GM21825 (cell line): ENCODE measurements at regions not wholly inside any gene's neighbourhood (a gene's known extent, or its start where the extent isn't known, plus 50 kb on each side); places are given as distances from the start of the nearest gene placed in this dataset.

Experiments used
- ATAC-seq: cut with Tn5 transposase; IDR thresholded peaks from one replicate; pipeline ENCODE4 v1.9.1; 2021; ENCODE audit warnings: mild to moderate bottlenecking, moderate library complexity; ENCODE audit not compliant: unreplicated experiment

GRCh38 chr12:90172524-90172923 lies 463.9 kb upstream of the ATP2B1 start:
- ATAC-seq, result no peak

GRCh38 chr12:90170740-90171139 lies 462.1 kb upstream of the ATP2B1 start:
- no peak for ATAC-seq

- ATAC-seq, result no peak
Observed at GRCh38 chr12:90167518-90168208, 459.0 kb upstream of the ATP2B1 start.

GRCh38 chr12:90166671-90167070 lies 458.0 kb upstream of the ATP2B1 start:
- no peak for ATAC-seq

GRCh38 chr12:90166012-90166411 lies 457.4 kb upstream of the ATP2B1 start:
- no peak for ATAC-seq

GRCh38 chr12:90163975-90164374 lies 455.3 kb upstream of the ATP2B1 start:
- no peak for ATAC-seq

GRCh38 chr12:90153827-90154226 lies 445.2 kb upstream of the ATP2B1 start:
- ATAC-seq, result no peak

GRCh38 chr12:90152897-90153624 lies 444.4 kb upstream of the ATP2B1 start:
- ATAC-seq, result no peak

- ATAC-seq, result no peak
Observed at GRCh38 chr12:90151491-90152015, 442.9 kb upstream of the ATP2B1 start.

GRCh38 chr12:90149453-90149852 lies 440.8 kb upstream of the ATP2B1 start:
- no peak for ATAC-seq

GRCh38 chr12:90129366-90130030 lies 420.9 kb upstream of the ATP2B1 start:
- no peak for ATAC-seq

GRCh38 chr12:90128526-90128925 lies 419.9 kb upstream of the ATP2B1 start:
- no peak for ATAC-seq

- ATAC-seq, result no peak
Observed at GRCh38 chr12:90126125-90126524, 417.5 kb upstream of the ATP2B1 start.

GRCh38 chr12:90124914-90125313 lies 416.3 kb upstream of the ATP2B1 start:
- ATAC-seq, result no peak

GRCh38 chr12:90124289-90124688 lies 415.7 kb upstream of the ATP2B1 start:
- ATAC-seq, result no peak

- no peak for ATAC-seq
Observed at GRCh38 chr12:90122681-90123080, 414.0 kb upstream of the ATP2B1 start.

GRCh38 chr12:90120627-90121026 lies 412.0 kb upstream of the ATP2B1 start:
- ATAC-seq, result no peak

GRCh38 chr12:90112666-90113065 lies 404.0 kb upstream of the ATP2B1 start:
- ATAC-seq, result no peak

- no peak for ATAC-seq
Observed at GRCh38 chr12:90111791-90112580, 403.3 kb upstream of the ATP2B1 start.

GRCh38 chr12:90106568-90106967 lies 397.9 kb upstream of the ATP2B1 start:
- no peak for ATAC-seq
